HG02759 (cell line): ENCODE measurements at regions not wholly inside any gene's neighbourhood (a gene's known extent, or its start where the extent isn't known, plus 50 kb on each side); places are given as distances from the start of the nearest gene placed in this dataset.

Experiments
- ATAC-seq: cut with Tn5 transposase; IDR thresholded peaks from one replicate; pipeline ENCODE4 v1.9.1; 2021; ENCODE audit warnings: mild to moderate bottlenecking, moderate library complexity; ENCODE audit not compliant: unreplicated experiment

DNA sequence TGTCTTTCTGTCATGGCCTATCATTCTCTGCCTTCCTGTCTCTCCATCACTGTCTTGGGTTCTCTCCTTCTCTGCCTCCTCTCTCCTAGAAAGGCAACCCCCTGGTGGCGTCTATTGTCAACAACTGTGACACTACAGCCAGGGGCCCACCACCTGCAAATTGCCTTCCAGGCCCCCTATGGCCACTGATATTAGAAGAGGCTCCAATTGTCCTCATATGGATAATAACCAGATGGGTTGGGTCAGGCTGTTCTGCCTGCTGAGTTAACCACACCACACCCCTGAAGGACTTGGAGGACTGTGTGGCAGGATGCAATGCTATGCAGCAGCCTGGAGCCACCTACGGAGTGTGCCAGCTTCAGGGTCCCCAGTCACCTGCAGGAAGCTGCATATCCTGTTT lies 665.0 kb downstream of the NTRK3 start:
- no peak for ATAC-seq

DNA sequence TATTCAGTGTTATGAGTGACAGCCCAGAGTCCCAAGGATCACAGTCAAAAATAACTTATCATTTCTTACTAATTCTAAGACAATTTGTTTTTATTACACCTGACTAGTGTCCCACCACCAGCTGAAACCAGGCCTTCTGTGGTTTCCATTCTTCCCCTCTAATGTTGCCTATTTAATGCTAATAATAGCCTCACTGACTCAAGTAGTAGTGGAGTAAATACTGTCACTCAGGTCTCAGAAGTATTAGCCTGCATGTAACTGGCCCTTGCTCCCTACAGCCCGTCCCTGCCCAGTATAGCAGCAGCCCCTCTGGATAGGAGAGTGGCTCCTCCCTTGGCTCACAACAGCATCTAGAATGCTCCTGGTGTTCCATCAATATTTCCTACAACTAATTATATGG lies 665.5 kb downstream of the NTRK3 start:
- no peak for ATAC-seq

DNA sequence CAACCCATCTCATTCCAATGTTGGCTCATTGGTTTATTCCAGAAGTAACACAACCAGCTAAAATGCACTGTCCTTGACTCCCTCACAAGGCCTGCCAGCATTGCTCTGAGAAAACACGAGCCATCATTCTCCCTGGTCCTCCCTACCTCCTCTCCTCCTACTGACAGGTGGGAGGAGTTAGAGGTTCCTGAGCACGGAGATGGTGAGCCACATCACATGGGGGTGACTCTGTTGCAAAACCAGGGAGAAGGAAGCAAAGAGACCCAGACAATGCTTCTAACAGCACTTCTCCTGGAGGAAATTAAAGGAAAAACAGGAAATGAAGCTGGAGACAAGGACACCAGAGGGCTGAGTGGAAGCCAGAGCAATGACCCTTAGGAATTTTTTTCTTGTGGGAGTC lies 667.4 kb downstream of the NTRK3 start:
- ATAC-seq, result no peak

DNA sequence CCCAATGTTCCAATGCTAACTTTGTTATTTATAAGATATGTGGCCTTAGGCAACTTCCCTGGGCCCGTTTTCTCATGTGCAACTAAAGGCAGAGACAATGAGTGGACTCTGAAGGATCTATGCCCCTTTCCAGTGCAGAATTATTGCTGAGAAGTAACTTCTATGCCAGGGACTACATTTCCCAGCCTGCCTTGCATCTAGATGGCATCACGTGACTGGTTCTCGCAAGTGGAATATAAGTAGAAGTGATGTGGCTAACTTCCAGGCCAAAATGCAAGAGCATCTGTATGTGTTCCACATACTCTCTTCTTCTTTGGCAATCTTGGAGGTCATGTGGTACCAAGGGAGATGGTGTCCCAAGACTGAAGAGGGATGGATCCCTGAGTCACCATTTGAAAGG lies 674.4 kb downstream of the NTRK3 start:
- no peak for ATAC-seq

DNA sequence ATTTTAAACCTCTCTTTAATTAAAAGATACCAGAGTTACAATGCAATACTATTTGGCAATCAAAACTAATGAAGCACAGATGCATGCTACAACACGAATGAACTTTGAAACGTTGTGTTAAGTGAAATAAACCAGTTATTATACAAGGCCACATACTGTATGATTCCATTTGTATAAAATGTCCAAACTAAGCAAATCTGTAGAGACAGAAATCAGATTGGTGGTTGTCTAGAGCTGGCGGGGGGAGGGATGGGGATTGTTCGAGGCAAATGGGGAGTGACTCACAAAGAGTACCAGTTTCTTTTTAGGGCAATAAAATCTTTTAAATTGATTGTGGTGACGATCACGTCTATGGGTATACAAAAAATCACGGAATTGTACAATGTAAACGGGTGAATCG lies 677.0 kb downstream of the NTRK3 start:
- ATAC-seq, result no peak

DNA sequence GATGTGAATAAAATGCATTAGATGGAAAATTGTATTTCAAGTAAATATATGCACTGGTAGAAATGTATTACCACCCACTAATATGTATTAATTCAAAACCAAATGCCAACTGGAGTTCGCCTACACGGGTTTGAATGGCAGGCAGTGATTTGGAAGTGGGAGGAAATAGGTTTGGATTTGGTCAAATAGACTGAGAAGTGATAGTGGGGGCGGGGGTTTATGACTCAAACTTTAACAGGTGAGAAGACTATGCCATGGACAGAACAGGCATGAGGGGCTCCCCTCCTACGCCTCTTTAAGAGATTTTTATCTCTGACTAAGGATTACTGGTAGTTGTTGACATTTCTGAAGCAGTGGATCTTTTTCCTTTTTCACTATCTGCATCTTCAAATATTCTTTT lies 677.8 kb downstream of the NTRK3 start:
- ATAC-seq, result no peak

DNA sequence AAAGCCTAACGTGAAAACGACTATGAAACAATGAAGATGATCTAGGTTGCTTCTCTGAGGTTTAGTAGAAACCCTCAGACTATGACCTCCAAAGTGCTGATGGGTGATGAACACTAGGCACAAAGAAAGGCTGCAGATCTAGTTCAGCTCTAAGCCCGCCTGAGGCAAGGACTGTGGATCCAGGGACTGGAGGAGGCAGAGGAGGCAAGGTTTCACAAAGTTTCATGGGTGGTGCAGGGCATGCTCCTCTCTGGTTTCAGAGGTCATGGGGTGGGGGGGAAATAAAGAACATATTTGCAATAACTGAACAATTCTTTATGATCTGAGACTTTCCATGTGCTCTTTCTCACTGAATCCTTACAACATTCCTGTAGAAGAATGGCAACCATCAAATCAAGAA lies 679.2 kb downstream of the NTRK3 start:
- no peak for ATAC-seq

DNA sequence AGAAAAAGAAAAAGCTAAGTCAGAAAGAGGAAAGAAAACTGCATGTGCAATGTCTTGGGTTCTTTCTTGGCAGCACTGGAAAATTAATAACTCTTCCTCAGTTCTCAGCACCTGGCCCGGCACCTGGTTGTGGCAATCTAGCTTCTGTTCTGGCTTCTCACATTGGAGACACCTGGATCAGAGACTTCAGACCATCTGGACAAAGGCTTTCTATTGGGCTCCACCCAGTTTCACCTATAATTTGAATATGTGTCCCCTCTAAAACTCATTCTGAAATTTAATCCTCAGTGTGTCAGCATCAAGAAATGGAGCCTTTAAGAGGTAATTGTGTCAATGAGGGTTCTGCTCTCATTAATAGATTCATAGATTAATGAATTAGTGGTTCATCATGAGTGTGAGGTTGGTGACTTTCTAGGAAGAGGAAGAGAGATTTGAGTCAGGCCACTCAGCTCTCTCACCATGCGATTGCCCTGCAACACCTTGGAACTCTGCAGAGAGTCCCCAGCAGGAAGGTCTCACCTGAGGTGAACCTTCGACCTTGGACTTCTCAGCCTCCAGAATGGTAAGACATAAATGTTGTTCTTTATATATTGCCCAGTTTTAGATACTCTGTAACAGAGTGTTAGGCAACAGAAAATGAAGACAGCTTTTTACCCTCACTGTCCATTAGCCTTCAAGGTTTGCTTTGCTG lies 679.9 kb downstream of the NTRK3 start:
- no peak for ATAC-seq

DNA sequence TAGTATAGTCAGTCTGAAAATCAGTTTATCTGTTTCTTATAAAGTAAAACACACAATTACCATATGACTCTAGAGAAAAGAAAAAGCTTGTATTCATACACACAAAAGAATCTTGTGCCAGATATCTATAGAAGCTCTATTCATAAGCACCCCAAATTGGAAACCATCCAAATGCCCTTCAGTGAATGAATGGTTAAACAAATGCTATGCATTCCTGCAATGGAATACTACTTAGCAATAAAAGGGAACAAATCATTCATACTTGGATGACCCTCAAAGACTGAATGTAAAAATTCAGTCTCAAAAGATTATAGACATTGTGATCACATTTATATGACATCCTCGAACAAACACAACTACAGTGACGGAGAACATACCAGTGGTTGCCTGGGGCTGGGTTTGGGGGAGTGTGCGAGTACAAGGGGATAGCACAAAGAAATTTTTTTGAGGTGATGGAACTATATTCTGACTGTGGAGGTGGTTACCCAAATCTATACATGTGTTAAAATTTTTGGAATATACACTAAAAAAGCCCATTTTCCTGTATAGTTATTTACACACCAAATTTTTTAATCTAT lies 680.6 kb downstream of the NTRK3 start:
- no peak for ATAC-seq

DNA sequence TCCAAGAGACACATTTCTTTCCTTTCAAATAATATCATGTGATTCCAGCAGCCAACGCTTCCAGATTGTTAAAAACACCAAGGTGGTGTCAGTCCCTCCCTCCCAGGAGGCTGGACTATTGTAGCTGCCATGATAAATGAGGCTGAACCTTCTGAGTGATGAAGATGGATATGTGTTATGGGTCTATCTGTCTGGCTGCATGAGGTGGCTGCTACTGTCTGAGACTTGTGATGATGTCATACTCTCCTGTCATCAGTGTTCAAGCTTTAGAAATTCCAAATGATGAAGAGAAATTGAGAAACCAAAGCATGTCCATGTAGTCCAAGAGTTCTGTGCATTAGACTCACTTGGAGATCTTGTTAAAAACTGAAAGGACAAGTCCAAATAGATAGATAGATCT lies 683.0 kb downstream of the NTRK3 start:
- no peak for ATAC-seq

DNA sequence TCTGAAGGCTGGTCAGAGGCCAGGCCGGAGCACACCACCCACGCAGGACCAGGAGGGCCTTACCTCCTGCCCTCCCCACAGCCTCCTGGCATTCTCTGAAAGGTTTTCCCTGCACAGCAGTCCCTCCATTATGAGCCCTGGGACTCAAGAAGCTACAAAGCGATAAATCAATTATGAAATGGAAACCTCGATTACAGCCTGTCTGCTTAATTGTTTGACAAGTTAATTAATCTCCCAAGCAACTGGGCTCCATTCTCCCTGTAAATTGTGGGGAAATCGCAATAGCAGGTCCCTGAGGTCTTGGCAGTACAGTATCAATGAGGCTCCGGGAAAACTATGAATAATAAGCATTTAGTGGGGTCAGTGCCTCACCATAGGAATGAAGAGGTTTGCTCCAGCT lies 683.5 kb downstream of the NTRK3 start:
- no peak for ATAC-seq

DNA sequence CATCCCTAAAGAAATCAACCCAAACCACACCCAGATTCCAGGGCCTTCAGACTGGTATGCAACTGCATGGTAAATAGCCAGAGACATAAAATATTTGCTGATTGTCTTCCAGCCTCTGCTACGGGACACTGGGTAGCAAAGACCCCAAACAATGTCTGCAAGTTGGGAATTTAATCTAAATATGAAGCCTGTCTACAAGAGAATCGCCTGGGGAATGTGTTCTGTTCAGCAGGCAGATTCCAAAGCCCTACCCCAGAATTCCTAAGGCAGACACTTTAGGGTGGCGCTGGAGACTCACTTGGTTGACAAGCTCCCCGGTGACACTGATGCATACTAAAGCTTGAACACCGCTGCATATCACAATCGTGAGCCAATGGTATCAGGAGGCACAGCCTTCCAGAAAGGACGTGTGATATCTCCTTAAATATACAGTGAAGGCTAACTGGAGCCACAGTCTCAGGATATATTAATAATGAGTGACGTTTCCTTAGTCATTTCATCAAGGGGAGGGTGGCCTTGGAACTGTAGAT lies 684.1 kb downstream of the NTRK3 start:
- ATAC-seq, result no peak

DNA sequence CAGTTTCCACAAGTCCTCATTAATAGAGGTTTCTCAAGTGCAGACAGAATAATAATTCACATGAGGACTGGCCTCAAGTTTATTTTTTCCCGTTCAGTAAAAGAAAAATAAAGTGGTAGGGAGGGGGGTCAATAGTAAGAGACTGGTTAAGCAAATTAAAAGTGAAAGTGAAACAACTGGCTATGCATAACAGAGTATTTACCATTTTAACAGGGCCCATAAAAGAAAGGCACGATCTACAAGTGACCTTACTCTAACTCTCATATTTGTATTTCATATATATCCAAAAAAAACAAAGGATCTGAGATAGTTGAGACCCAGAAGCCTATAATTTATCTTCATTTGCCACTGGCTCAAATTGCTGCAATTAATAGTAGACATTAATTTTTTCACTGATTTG lies 686.3 kb downstream of the NTRK3 start:
- ATAC-seq, result no peak

DNA sequence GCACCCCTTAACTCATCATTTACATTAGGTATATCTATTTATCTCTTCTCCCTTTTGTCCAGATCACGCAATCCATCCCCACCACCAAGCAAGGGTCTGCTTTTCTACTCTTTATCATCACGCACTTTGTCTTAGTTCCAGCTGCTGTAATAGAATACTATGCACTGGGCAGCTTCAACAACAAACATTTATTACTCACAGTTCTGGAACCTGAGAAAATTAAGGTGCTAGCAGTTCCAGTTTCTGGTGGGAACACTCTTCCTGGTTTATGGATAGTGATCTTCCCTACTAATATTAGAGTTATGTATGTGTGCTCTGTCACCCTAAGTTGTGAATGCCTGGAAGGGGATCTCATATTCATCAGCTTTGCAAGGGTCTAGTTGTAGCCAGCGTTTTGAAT lies 687.0 kb downstream of the NTRK3 start:
- no peak for ATAC-seq

DNA sequence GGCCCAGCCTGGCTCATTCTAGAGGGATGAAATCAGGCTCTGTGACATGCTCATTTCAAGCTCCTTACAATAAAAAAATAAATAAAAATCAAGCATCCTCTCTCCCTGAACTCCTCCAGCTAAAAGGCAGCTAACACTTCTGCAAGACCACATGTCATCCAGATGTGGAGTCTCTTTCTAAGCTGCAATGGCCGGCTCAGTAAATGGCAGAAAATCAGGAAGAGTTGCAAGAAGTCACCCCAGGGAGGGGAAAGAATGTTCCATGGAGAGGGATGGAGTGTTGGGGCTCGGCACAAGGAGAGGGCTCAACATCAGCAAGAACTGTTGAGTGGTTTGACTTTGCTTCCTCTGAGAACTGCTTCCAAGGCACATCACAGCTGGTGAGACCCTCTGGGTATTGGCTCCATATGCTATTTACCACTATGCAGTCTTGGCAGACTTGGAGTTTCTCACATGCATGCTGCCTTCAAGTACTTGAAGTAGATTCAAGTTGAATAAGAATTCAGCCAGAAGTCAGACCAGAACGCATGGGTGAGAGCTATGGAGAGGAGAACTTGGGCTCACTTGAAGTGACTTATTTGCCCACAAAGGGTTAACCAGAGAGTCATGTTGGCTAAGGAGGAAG lies 689.0 kb downstream of the NTRK3 start:
- ATAC-seq, result no peak

DNA sequence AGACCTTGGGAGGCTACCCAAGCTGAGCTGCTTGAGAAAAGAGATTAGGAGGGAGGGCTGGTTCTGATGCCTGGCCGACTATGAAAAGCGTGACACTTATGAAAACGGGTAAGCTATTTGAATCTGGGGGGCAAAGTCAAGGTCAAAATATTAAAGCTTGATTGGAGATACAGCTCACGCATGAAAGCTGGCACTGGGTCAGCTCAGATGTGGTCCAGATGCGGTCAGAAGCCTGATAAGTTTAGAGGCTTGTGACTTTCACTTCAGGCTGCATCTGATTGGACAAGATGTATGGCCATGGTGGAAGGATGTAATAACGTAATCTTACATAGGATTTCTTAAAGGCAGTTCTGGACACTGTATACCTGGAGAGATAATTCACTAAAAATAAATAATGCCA lies 690.3 kb downstream of the NTRK3 start:
- ATAC-seq, result no peak

DNA sequence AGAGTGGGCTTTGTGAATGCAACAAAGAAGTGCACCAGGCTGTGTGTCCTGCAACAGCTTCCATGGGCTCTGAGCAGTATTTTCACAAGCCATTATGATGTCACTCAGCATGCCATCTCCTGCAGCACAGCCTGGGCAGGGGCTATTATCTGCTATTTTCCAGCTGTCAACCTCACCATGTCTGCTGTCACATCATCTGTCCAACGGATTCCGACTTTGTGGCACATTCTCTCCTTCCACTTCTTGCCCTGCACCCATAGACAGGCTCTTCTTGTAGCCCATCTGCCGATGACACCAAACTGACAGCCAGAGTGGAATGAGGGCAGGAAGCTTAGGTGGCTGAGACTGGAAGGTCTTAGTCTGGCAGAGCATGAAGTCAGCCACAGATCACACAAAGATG lies 691.9 kb downstream of the NTRK3 start:
- no peak for ATAC-seq

DNA sequence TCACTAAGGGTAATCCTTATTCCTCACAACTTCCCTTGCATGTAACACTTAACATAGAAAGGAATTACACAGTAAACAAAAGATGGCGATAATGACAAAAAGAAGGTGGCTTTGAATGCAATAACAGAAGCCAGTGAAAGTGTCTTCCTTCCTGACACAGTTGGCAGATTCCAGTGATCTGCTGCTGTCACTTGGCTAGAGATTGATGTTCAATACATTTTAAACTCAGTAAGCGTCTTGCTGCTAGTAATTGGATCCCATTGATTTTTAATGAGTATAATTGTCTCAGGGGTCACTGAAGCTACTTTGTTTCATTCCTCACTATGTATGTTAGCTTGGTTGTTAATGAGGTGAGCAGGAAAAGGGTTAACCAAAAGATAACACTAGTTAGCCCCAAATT lies 692.7 kb downstream of the NTRK3 start:
- no peak for ATAC-seq

DNA sequence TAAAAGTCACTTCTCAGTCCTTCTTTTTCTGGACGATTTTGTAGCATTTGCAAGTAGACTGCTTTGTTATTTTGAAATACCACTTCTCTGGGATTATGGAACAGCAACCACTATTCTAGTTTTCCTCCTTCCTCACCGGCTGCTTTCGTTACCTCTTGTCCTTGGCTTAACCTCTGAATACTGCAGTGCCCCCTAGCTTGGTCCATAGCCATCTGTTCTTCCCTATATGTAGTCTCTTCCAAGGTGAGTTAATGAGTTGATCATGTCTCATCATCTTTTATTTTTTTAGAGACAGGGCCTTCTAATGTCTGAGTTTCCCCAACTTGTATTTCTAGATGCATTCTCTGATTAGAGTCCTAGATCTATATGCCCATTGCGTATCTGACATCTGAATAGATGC lies 694.3 kb downstream of the NTRK3 start:
- ATAC-seq, result no peak

DNA sequence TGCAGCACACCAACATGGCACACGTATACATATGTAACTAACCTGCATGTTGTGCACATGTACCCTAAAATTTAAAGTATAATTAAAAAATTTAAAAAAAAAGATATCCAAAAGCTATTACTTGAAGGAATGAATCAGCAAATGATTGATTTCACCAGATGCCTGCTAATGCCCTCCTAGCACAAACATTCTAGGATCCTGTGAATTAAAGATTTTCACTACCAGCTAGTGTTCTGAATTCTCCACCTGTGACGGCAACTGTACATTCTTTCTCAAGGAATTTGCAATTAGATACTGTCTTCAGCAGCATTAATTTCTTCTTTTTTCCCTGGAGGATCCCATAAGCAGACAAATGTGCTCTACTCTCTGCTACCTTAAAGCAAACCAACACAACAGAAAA lies 694.9 kb downstream of the NTRK3 start:
- ATAC-seq, result no peak

DNA sequence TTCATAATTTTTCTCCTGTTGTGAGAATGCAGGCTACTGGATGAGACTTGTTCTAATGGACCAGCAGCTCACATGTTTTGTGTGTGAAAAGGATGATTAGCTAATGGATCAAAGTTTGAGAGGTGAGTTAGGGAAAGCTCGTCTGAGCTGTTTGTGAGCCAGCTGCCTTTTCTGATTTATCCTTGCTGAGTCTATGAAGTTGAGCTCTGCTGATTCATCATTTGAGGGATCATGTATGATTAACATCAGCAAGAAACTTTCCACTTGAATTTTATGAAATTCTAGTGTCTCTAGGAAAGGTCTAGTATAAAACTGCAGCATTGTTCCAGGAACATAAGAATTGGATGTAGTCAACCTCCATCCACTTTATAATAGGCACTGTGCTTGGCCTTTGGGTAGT lies 698.7 kb downstream of the NTRK3 start:
- no peak for ATAC-seq

DNA sequence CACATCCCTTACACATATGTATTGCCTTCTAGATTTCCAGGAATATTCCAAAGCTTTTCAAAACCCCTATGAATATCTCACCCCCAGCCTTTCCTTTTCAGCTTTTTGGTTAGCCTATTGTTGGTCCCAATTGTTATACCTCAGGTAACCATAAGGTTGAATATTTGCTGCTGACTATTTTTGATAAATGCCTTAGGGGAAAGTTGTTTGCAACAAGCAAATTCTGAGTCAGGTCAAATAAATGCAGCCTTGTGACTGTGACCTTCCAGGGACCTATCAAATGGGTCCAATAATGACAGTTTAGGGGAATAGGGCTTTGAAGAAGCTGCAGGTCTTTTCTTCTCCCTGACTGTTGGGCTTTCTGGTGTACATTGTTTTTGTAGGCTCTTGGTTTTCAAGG lies 699.7 kb downstream of the NTRK3 start:
- ATAC-seq, result no peak

DNA sequence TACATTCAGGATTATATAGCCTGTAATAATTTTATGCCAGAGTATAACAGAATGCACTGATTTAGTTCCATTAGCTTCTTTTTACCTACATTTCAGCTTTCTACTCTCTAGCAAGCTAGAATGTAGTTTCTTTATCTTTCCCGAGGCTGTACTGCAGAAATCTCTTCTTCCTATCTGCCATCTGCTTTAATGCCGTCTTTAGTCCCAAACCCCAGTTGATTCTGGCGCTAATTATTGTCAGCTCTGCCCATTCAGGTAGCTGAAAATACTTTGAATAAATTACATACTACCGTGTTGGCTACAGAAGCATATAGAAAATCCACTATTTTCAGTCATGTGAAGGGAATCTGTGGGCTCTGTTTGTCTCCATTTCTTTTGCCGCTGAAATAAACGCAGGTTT lies 706.7 kb downstream of the NTRK3 start:
- no peak for ATAC-seq
